ENCODE measurements at regions not wholly inside any gene's neighbourhood (a gene's known extent, or its start where the extent isn't known, plus 50 kb on each side); places are given as distances from the start of the nearest gene placed in this dataset.

DNA sequence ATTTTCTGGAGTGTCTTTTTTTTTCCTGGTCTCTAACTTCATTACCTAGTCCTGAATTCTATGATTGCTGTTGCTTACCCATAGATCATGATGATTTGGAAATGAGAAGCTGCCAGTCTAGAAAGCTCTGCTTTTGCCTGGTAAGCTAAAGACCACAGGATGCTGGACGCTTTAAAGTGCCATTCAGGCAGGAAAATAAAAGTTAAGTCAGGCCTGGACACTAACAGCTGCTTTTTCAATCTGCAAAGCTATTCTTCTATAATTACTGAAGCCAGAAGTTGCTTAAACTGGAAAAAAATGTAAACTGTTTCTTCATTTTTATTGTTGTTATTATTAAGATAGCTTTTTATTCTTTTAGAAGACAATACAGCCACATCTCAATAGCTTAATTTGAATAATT, 129.8 kb upstream of the SPACA1 start:
- Mint-ChIP-seq H3K36me3 (ENCODE audit: insufficient read depth) (peaks cover 3% of the 10 kb centered on the region), H3K27me3 (peaks cover 38% of the 10 kb centered on the region), H3K4me3 (no peak overlapping the region), H3K4me1 (peaks cover 11% of the 10 kb centered on the region), H3K27ac (ENCODE audit: low read depth) (no peak overlapping the region), H3K9me3 (no peaks in the 10 kb centered on the region)
- DNase-seq (ENCODE audit: low spot score in 2 of 2) (no peak), ATAC-seq (replicated peaks; ENCODE audit: extremely low read depth, poor library complexity, severe bottlenecking) (no peak)

DNA sequence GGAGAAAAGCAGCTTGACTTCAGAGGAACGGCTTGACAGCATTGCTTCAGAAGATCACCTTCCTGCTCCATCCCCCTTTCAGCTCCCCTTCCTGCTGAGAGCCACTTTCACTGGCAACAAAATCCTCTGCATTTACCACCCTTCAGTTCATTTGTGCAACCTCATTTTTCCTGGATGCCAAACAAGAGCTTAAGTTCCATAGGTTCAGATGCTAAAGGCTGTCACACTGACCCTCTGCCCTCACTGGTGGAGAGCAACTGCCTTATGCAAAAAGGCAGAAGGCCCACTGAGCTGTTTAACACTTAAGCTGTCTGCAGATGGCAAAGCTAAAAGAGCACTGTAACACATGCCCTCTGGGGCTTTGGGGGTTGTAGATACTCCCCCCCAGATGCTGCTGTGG, 131.2 kb upstream of the SPACA1 start:
- Mint-ChIP-seq H3K27me3 (peaks cover 45% of the 10 kb centered on the region), H3K4me3 (no peak overlapping the region), H3K27ac (ENCODE audit: low read depth) (no peak overlapping the region), H3K9me3 (no peaks in the 10 kb centered on the region), H3K4me1 (no peaks in the 10 kb centered on the region), H3K36me3 (ENCODE audit: insufficient read depth) (peaks cover 3% of the 10 kb centered on the region)
- DNase-seq (ENCODE audit: low spot score in 2 of 2) (no peak), ATAC-seq (replicated peaks; ENCODE audit: extremely low read depth, poor library complexity, severe bottlenecking) (no peak)

DNA sequence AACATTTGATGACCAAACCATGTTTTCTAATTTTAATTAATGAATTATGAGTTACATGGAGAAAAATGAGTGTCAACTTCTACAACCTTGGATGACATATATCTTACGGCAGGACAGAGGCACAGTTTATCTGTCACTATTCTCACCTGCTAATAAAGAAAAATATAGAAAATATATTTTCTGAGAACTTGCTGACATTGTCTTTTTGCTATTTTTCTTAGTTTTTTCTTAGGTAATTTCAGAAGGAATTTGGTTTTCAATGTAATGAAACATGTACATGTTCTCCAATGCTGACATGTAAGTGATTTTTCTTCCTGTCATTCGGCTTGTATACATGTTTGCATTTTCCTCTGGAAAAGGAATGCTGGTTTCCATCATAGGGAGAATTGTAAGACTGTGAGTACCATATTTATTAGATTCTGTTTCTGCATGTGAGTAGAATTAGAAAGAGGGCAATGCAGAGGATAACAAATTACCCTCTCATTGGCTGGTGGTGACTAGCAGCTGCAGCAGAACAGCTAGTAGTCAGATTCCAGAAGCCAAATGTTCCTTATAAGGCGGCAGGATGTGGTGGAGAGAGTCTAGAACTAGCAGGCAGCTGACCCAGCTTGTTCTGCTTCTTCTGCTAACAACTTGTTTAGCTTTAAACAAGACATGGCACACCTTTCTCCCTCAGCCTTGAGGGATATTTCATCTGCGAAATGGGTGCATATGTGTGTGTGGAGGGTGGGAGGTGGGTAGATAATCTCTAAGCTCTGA, 132.8 kb upstream of the SPACA1 start:
- H3K4me3 Mint-ChIP-seq, result no peak overlapping the region
- H3K36me3 Mint-ChIP-seq (ENCODE audit: insufficient read depth), result peaks cover 2% of the 10 kb centered on the region
- DNase-seq (ENCODE audit: low spot score in 2 of 2), result no peak
- H3K4me1 Mint-ChIP-seq, result no peaks in the 10 kb centered on the region
- no peaks in the 10 kb centered on the region for H3K9me3 Mint-ChIP-seq
- ATAC-seq (replicated peaks; ENCODE audit: extremely low read depth, poor library complexity, severe bottlenecking), result no peak
- peaks cover 39% of the 10 kb centered on the region for H3K27me3 Mint-ChIP-seq
- no peak overlapping the region for H3K27ac Mint-ChIP-seq (ENCODE audit: low read depth)

DNA sequence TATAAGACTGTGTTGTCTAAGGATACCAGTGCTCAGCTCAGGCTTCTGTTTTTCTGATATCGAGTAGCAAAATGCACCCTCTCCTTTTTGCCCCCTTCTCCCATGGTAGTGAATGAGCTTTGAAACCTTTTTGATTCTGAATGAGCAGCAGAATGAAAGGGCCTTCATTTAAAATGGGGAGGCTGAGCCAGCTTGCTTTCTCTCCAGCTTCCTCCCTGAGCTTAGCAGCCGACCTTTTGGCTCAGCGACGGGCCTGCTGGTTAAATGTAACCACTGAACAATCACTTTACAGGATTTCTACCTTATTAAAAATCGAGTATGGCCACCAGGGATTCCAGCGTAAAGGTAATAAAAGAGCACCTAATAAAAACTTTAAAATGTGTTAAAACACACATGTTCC, 133.7 kb upstream of the SPACA1 start:
- Mint-ChIP-seq H3K27ac (ENCODE audit: low read depth) (no peak overlapping the region), H3K9me3 (no peaks in the 10 kb centered on the region), H3K36me3 (ENCODE audit: insufficient read depth) (peaks cover 2% of the 10 kb centered on the region), H3K27me3 (peaks cover 30% of the 10 kb centered on the region), H3K4me1 (no peaks in the 10 kb centered on the region), H3K4me3 (no peak overlapping the region)
- ATAC-seq (replicated peaks; ENCODE audit: extremely low read depth, poor library complexity, severe bottlenecking), result no peak
- DNase-seq (ENCODE audit: low spot score in 2 of 2), result no peak

DNA sequence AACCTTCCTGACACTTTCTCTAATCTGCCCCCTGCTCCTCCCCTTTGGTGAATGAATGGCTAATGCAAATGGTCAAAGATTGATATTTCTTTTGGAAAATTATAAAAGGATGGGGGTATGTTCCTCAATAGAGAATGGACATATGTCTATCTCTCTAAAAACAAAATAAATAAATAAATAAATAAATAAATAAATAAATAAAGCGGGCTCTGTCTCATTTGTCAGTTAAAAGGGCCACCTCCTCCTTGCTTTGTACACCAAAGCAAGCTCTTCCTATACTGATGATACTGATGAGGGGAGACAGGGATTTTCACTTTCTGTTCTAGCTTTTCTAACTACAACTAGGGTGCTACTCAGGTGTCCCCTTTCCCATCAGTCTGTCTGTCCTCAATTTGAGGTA, 135.5 kb upstream of the SPACA1 start:
- peaks cover 8% of the 10 kb centered on the region for H3K4me1 Mint-ChIP-seq
- DNase-seq (ENCODE audit: low spot score in 2 of 2) (no peak), ATAC-seq (replicated peaks; ENCODE audit: extremely low read depth, poor library complexity, severe bottlenecking) (no peak)

DNA sequence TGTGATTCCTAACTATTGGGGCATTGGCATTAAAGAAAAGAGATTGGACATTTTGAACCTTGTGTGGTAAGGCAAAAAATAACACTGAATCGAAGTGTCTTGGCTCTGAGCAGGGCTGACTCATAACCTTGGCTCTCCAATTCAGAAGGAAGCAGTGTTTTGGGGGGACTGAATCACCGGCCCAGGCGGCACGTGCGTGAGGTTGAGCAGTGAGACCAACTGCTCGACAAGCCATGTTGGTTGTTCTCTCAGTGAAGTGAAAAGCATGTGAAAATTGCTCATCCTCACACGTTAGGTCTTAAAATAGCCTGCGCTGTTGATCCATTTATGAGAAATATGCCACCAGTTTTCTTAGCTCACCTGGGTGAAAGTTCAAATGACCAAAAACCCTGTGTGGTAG, 137.8 kb upstream of the SPACA1 start:
- no peak overlapping the region for H3K4me3 Mint-ChIP-seq
- H3K9me3 Mint-ChIP-seq, result no peaks in the 10 kb centered on the region
- H3K27me3 Mint-ChIP-seq, result peaks cover 27% of the 10 kb centered on the region
- DNase-seq (ENCODE audit: low spot score in 2 of 2) (no peak), ATAC-seq (replicated peaks; ENCODE audit: extremely low read depth, poor library complexity, severe bottlenecking) (no peak)
- H3K4me1 Mint-ChIP-seq, result peaks cover 11% of the 10 kb centered on the region
- no peak overlapping the region for H3K27ac Mint-ChIP-seq (ENCODE audit: low read depth)
- peaks cover 4% of the 10 kb centered on the region for H3K36me3 Mint-ChIP-seq (ENCODE audit: insufficient read depth)

More for the DNA sequence above, 135.5 kb upstream of the SPACA1 start:
- peaks cover 4% of the 10 kb centered on the region for H3K36me3 Mint-ChIP-seq (ENCODE audit: insufficient read depth)
- H3K9me3 Mint-ChIP-seq, result no peaks in the 10 kb centered on the region
- peaks cover 27% of the 10 kb centered on the region for H3K27me3 Mint-ChIP-seq
- H3K27ac Mint-ChIP-seq (ENCODE audit: low read depth), result no peak overlapping the region
- H3K4me3 Mint-ChIP-seq, result no peak overlapping the region

DNA sequence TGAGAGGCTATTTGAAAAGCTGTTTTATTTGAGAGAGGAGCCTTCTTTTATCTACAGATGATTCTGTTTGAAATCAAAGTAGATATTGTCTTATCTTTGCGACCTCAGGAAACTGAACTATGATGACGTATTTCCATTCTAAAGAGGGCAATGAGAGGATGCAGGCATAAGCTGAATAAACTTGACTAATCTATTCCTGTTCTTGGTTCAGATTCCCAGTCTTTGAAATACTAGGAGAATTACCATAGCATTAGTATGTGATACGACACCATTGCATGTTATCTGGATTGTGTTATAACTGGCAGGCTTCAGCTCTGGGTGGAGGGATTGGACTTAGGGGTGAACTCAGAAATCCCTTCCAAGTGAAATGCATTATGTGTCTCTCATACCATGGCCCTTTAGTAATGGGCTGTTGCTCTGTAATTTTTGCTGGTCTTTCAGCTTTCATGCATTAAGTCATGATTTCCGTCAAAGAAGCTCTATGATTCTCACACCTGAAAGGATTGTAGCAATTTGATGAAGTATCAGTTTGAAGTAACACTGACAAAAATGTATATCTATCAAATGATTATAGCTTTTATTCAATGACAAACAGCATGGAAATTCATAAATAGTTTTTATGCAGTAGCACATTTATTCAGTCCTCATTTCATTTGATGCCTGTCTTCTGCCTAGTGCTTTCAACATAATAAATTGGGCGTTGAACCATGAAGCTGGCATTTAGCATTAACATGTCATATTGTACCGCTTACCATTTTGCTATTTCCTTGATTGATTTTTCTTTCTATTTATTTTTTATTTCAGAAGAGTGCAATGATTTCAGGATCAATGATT, 138.4 kb upstream of the SPACA1 start:
- Mint-ChIP-seq H3K27ac (ENCODE audit: low read depth) (no peak overlapping the region), H3K36me3 (ENCODE audit: insufficient read depth) (peaks cover 4% of the 10 kb centered on the region), H3K4me3 (no peak overlapping the region), H3K27me3 (peaks cover 27% of the 10 kb centered on the region), H3K9me3 (no peaks in the 10 kb centered on the region), H3K4me1 (peaks cover 11% of the 10 kb centered on the region)
- ATAC-seq (replicated peaks; ENCODE audit: extremely low read depth, poor library complexity, severe bottlenecking), result no peak
- DNase-seq (ENCODE audit: low spot score in 2 of 2), result no peak

DNA sequence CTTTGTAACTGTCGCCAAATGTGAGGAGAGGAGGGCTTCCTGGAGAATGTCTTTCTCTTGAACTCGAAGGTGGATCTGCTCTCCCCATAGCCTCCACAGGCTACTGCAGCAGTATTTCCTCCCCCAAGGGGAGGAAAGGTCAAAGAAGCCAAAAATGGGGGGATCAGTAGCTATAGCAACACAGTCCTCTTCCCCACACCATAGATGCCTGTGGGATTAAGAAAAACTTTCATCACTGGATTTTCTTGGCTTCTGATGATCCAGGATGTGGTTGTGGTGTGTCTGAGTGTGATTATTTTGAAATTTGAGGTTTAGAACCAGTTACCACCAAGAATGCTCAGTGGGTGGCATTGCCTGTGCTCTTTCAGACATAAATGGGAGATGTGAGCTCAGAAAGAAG, 140.1 kb upstream of the SPACA1 start:
- H3K4me3 Mint-ChIP-seq, result peak overlapping the region; percentile 26
- peak; percentile 85 for ATAC-seq (replicated peaks; ENCODE audit: extremely low read depth, poor library complexity, severe bottlenecking)

DNA sequence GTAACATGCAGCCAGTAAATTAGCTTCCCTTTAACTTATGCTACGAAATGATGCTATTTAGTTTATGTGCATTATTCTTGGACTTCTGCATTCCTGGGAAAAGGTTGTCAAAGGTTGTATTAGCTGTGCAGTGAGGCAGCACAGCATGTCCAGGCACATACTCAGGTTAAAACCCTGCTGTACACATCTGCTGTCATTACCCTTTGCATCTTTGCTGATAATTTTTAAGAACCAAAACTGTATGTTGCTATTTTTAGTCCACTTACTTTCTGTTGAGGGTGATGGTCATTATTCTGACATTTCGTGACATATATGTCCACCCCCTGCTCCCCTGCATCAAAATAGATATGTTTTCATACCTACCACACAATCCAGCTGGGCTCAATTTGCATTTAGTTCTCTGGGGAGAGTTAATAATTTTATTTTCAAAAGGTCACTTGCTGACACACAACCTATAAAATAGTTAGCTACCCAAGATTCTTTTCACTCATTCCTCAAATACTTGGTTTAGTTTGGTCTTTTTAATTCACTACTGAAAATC, 142.5 kb upstream of the SPACA1 start:
- H3K27me3 Mint-ChIP-seq, result no peaks in the 10 kb centered on the region
- ATAC-seq (replicated peaks; ENCODE audit: extremely low read depth, poor library complexity, severe bottlenecking) (no peak), DNase-seq (ENCODE audit: low spot score in 2 of 2) (no peak)
- H3K27ac Mint-ChIP-seq (ENCODE audit: low read depth), result no peak overlapping the region
- H3K36me3 Mint-ChIP-seq (ENCODE audit: insufficient read depth), result peaks cover 2% of the 10 kb centered on the region
- peaks cover 11% of the 10 kb centered on the region for H3K4me1 Mint-ChIP-seq
- H3K9me3 Mint-ChIP-seq, result no peaks in the 10 kb centered on the region
- no peak overlapping the region for H3K4me3 Mint-ChIP-seq

More for the DNA sequence above, 140.1 kb upstream of the SPACA1 start:
- Mint-ChIP-seq H3K36me3 (ENCODE audit: insufficient read depth) (peaks cover 2% of the 10 kb centered on the region), H3K9me3 (no peaks in the 10 kb centered on the region), H3K27me3 (peaks cover 16% of the 10 kb centered on the region), H3K27ac (ENCODE audit: low read depth) (no peak overlapping the region), H3K4me1 (peaks cover 11% of the 10 kb centered on the region)
- DNase-seq (ENCODE audit: low spot score in 2 of 2), result no peak

DNA sequence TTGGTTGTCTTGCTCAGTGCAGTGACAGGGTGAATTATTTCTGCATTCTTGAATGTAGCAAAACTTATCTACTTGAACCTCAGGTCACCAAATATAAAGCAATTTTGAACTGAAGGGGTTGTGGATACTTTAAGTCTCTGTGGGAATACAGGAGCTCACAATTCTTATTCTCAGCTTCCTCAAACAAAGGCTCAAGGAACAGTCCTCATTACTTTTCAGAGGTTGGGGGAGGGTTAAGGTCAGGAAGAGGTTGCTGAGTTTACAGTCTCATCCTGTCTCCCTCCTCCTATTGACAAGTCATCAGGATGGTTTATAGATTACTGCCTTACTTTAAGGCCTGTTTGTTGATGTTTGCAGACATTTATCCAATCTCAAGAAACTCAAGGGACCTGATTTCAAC, 143.6 kb upstream of the SPACA1 start:
- H3K9me3 Mint-ChIP-seq, result no peaks in the 10 kb centered on the region

DNA sequence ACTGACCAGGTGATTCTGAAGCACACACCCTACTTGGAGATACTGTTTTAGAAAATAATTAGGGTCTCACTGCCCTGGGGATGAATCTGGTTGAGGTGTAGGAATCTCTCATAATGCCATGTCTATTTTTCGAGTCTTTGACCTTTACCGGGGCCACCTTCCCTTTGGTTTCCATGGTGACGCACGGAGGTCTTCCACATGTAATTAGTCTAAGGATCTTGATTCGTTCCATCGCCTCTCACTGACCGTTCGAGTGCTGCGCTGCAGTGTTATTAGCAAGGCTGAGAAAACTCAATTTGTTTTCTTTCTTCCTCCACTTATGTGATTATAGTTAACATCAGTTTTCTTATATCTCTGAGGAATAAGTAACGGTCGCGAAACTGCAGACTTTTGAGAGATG, 144.3 kb upstream of the SPACA1 start:
- Mint-ChIP-seq H3K4me3 (no peak overlapping the region), H3K36me3 (ENCODE audit: insufficient read depth) (peaks cover 2% of the 10 kb centered on the region), H3K27me3 (no peaks in the 10 kb centered on the region)

More for the DNA sequence above, 143.6 kb upstream of the SPACA1 start:
- ATAC-seq (replicated peaks; ENCODE audit: extremely low read depth, poor library complexity, severe bottlenecking) (no peak), DNase-seq (ENCODE audit: low spot score in 2 of 2) (no peak)
- Mint-ChIP-seq H3K36me3 (ENCODE audit: insufficient read depth) (peaks cover 2% of the 10 kb centered on the region), H3K27me3 (no peaks in the 10 kb centered on the region), H3K4me1 (peaks cover 11% of the 10 kb centered on the region), H3K4me3 (no peak overlapping the region), H3K27ac (ENCODE audit: low read depth) (no peak overlapping the region)

DNA sequence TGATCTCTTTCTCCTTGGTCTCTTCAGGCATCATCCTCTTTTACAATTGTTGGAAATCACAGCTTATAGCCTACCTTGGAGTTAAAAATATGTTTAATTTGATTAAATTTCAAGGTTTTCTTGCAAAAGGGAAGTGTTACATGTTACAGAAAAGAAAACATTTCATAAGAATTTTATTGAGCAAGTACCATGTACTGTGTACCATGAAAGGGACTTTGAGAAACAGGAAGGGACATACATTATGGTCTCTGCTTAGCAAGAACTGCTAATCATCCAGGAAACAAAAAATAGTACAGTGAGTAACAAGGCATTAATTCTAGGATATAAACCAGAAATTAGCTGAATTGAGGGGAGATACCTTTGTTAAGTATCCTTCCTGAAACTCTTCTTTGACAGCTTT, 145.3 kb upstream of the SPACA1 start:
- Mint-ChIP-seq H3K36me3 (ENCODE audit: insufficient read depth) (no peaks in the 10 kb centered on the region), H3K9me3 (no peaks in the 10 kb centered on the region), H3K27me3 (no peaks in the 10 kb centered on the region), H3K27ac (ENCODE audit: low read depth) (no peak overlapping the region), H3K4me1 (peaks cover 6% of the 10 kb centered on the region), H3K4me3 (no peak overlapping the region)
- DNase-seq (ENCODE audit: low spot score in 2 of 2), result no peak
- ATAC-seq (replicated peaks; ENCODE audit: extremely low read depth, poor library complexity, severe bottlenecking), result no peak

More for the DNA sequence above, 144.3 kb upstream of the SPACA1 start:
- H3K4me1 Mint-ChIP-seq, result peaks cover 11% of the 10 kb centered on the region
- H3K9me3 Mint-ChIP-seq, result no peaks in the 10 kb centered on the region
- no peak for DNase-seq (ENCODE audit: low spot score in 2 of 2)
- no peak overlapping the region for H3K27ac Mint-ChIP-seq (ENCODE audit: low read depth)
- ATAC-seq (replicated peaks; ENCODE audit: extremely low read depth, poor library complexity, severe bottlenecking), result no peak

DNA sequence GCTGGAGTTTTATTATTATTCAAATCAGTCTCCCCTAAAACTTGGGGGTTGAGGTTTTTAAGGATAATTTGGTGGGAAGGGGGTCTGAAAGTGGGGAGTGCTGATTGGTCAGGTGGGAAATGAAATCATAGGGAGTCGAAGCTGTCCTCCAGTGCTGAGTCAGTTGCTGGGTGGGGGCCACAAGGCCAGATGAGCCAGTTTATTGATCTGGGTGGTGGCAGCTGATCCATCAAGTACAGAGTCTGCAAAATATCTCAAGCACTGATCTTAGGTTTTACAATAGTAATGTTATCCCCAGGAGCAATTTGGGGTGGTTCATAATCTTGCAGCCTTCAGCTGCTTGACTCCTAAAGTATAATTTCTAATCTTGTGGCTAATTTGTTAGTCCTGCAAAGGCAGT, 146.0 kb upstream of the SPACA1 start:
- Mint-ChIP-seq H3K27me3 (no peaks in the 10 kb centered on the region), H3K27ac (ENCODE audit: low read depth) (no peak overlapping the region), H3K36me3 (ENCODE audit: insufficient read depth) (no peaks in the 10 kb centered on the region), H3K4me1 (no peaks in the 10 kb centered on the region), H3K4me3 (no peak overlapping the region), H3K9me3 (no peaks in the 10 kb centered on the region)
- no peak for ATAC-seq (replicated peaks; ENCODE audit: extremely low read depth, poor library complexity, severe bottlenecking)
- no peak for DNase-seq (ENCODE audit: low spot score in 2 of 2)

Data from central memory CD8-positive, alpha-beta T cell (primary cell).